NB4 (cell line): ENCODE measurements at regions not wholly inside any gene's neighbourhood (a gene's known extent, or its start where the extent isn't known, plus 50 kb on each side); places are given as distances from the start of the nearest gene placed in this dataset.

Source experiments
- DNase-seq: peaks from one replicate; pipeline ENCODE4 v3.0.0; 2010; ENCODE audit warnings: low read depth
- H3K4me3 ChIP-seq: one replicate; pipeline ENCODE4 v1.5.1; 2011; ENCODE audit warnings: mild to moderate bottlenecking, low read depth, low read length, moderate library complexity
- MYC ChIP-seq: IDR thresholded peaks from 2 replicates; pipeline ENCODE4 v1.6.1; 2011; ENCODE audit warnings: low read depth, low read length
- POLR2A ChIP-seq: IDR thresholded peaks from 2 replicates; pipeline ENCODE4 v1.6.1; 2011; ENCODE audit warnings: mild to moderate bottlenecking; ENCODE audit not compliant: insufficient read length; ENCODE audit errors: extremely low read depth
- TF ChIP-seq, protein P1 (sequence below): IDR thresholded peaks from one replicate; pipeline ENCODE4 v1.5.1; 2012; ENCODE audit warnings: low read depth, low read length
- TF ChIP-seq, protein P2 (sequence below): IDR thresholded peaks from 2 replicates; pipeline ENCODE4 v1.6.1; 2011; ENCODE audit warnings: low read depth, low read length

DNA sequence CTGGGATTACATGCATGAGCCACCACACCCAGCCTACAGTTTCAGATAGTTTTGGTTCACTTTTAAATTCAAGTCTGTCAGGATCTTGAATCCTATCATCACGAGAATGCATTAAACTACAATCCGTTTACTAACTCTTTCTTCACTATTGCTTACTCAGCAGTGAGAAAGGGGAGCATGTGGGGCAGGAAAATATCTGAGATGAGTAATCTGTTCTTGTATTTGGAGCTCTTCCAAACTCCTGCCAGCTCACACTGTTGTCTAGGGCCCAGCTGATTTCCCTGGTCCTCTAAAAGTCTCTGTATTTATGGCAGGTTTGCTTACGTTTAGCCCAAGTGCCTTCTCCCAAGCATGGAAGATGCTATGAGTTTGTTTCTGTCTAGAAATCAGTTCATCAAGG lies 152.2 kb downstream of the FGF18 start:
- no peak for DNase-seq
- TF ChIP-seq POLR2A (no peak), MYC (no peak)
- TF ChIP-seq, protein P1, sequence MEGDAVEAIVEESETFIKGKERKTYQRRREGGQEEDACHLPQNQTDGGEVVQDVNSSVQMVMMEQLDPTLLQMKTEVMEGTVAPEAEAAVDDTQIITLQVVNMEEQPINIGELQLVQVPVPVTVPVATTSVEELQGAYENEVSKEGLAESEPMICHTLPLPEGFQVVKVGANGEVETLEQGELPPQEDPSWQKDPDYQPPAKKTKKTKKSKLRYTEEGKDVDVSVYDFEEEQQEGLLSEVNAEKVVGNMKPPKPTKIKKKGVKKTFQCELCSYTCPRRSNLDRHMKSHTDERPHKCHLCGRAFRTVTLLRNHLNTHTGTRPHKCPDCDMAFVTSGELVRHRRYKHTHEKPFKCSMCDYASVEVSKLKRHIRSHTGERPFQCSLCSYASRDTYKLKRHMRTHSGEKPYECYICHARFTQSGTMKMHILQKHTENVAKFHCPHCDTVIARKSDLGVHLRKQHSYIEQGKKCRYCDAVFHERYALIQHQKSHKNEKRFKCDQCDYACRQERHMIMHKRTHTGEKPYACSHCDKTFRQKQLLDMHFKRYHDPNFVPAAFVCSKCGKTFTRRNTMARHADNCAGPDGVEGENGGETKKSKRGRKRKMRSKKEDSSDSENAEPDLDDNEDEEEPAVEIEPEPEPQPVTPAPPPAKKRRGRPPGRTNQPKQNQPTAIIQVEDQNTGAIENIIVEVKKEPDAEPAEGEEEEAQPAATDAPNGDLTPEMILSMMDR: no peak
- TF ChIP-seq, protein P2, sequence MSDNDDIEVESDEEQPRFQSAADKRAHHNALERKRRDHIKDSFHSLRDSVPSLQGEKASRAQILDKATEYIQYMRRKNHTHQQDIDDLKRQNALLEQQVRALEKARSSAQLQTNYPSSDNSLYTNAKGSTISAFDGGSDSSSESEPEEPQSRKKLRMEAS: no peak
- H3K4me3 ChIP-seq: no peak overlapping the region

DNA sequence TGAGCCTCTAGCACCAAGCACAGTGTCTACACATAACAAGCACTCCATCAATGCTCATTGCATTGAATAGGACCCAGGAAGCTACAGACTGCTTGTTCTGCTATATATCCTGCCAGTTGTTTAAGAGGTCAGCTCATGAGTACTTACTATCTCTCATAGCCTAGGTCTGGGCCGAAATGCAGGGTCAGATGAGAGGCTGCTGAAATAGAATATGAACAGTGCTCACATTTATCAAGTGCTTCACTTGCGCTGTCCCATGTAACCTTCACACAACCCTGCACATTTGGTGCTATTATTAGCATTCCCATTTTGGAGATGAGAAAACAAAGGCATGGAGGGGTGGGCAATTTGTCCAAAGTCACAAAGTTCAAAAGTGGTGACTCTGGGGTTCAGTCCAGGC lies 153.6 kb downstream of the FGF18 start:
- DNase-seq: no peak
- H3K4me3 ChIP-seq: no peak overlapping the region
- TF ChIP-seq, protein P2: no peak
- TF ChIP-seq MYC (no peak), POLR2A (no peak)
- TF ChIP-seq, protein P1: no peak

DNA sequence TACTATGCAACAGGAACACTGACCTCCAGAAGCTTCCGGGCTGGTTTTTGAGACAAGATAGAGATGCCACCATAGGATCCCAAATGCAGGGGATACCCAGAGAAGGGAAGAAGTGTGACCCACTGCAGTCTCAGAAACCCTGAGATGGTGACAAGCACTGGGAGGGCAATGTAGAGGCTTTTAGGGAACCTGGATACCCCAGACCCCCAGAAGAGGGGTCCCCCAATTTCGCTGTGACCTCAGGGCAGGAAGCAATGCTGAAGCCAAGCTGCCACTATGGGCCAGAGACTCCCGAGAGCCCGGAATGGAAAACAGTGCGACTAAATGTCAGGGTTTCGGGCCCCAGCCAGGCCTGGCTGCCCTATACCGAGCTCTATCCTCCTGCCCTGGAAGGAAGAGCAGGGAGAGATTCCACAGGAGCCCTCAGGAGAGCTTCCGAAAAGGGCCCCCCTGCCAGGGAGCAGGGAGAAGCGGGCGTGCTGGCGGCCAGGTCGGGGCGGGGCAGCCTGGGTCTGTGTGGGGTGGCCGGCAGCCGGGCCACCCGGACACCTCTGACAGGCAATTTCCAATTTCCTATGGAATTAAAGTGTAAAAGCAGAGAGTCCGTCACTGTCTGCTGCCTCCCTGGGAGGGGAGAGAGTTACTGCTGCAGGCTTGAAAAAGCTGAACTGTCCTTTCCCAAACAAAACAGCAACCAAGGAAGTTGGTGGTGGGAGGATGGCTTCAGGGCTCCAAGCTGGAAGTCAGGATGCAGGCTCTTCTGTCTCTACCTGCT lies 154.2 kb downstream of the FGF18 start:
- no peak for DNase-seq
- no peak for TF ChIP-seq MYC
- TF ChIP-seq, protein P2: no peak
- no peak for TF ChIP-seq POLR2A
- TF ChIP-seq, protein P1: no peak

DNA sequence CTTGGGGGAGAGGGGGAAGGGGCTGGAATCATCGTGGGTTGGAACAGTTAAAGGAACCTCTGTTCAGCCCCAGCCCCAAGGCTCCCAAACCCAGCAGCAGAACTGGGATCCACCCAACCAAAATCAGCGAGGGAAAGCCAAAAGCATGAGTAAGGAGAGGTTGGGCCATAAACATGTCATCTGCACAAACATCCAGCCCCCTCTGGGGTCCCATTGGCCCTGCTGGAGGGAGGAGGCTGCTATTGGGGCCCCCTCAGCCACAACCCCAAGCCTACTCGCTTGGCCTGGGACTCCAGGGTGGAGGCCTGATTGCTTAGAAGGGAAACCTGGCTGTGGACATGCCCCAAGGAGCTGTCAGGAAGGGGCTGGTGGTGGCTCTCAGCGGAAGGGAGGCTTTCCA lies 154.9 kb downstream of the FGF18 start:
- no peak overlapping the region for H3K4me3 ChIP-seq
- no peak for DNase-seq
- TF ChIP-seq, protein P2: no peak
- TF ChIP-seq, protein P1: no peak
- no peak for TF ChIP-seq MYC
- no peak for TF ChIP-seq POLR2A

More for the DNA sequence above, 154.2 kb downstream of the FGF18 start:
- no peak overlapping the region for H3K4me3 ChIP-seq

DNA sequence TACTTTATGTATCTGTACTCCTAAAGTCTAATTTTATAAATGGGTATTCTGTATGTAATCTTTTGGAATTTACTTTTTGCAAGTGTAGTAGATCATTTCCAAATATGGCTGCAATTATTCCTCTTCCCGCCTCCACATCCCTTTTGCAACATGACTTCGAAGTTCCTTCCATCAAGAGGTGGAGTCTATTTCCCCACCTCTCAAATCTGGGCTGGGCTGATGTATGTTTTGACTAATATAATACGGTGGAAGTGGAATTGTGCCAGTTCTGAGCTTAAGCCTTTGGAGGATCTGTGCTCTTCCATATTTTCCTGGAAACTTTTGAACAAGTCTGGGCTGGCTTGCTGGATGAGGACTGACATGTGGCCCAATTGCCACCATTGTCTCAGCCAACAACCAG lies 155.9 kb downstream of the FGF18 start:
- no peak for DNase-seq
- no peak overlapping the region for H3K4me3 ChIP-seq

DNA sequence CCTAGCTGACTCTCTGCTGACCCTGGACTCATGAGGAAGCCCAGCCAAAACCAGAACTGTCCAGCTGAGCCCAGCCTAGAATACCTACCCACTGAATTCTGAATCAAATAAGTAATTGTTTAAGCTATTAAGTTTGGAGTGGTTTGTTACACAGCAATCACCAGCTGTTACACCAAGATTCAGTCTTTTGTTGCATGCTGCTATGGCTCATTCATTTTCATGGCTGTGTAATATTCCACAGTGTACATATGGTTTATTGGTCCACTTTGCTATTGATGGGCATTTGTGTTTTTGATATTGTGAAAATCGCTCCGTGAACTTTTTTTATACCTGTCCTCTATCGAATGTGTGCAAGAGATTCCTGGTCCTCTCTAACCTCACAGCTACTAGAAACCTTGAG lies 156.4 kb downstream of the FGF18 start:
- H3K4me3 ChIP-seq: no peak overlapping the region
- DNase-seq: no peak
- TF ChIP-seq, protein P2: no peak
- TF ChIP-seq MYC: no peak
- TF ChIP-seq, protein P1: no peak
- no peak for TF ChIP-seq POLR2A

More for the DNA sequence above, 155.9 kb downstream of the FGF18 start:
- TF ChIP-seq, protein P2: no peak
